Activated CD8-positive, alpha-beta T cell treated with anti-CD3 and anti-CD28 coated beads for 36 hours (primary cell): ENCODE measurements at regions not wholly inside any gene's neighbourhood (a gene's known extent, or its start where the extent isn't known, plus 50 kb on each side); places are given as distances from the start of the nearest gene placed in this dataset.

Source experiments
- ATAC-seq: fragments of 200-7000 bp; cut with Tn5 transposase; one replicate; pipeline ENCODE4 v1.10.0; 2021; ENCODE audit warnings: mild to moderate bottlenecking, moderate library complexity
- CTCF ChIA-PET: fragments of 350-600 bp; sonication (Branson Sonifier 250); formaldehyde crosslinking; loops from one replicate; lab custom pipeline; 2021; ENCODE audit warnings: antibody characterized with exemption; lab: Charles Lee
- POLR2A ChIA-PET: fragments of 350-600 bp; sonication (Branson Sonifier 250); formaldehyde crosslinking; loops from one replicate; lab custom pipeline; 2021; ENCODE audit warnings: antibody characterized with exemption; lab: Charles Lee
- DNase-seq: peaks from one replicate; pipeline ENCODE4 v3.0.0-alpha.2; 2020
- H3K27ac Mint-ChIP-seq: one replicate; pipeline ENCODE4 v1.8.0; 2021; ENCODE audit warnings: mild to moderate bottlenecking, mixed read lengths
- H3K27me3 Mint-ChIP-seq: one replicate; pipeline ENCODE4 v1.8.0; 2021; ENCODE audit warnings: mixed read lengths
- H3K36me3 Mint-ChIP-seq: one replicate; pipeline ENCODE4 v1.8.0; 2021; ENCODE audit warnings: low read depth, mixed read lengths
- H3K4me1 Mint-ChIP-seq: one replicate; pipeline ENCODE4 v1.8.0; 2021; ENCODE audit warnings: low read depth, mixed read lengths
- H3K4me3 Mint-ChIP-seq: one replicate; pipeline ENCODE4 v1.8.0; 2021; ENCODE audit warnings: mild to moderate bottlenecking, moderate library complexity, mixed read lengths
- H3K9me3 Mint-ChIP-seq: one replicate; pipeline ENCODE4 v1.8.0; 2021; ENCODE audit warnings: mixed read lengths
- CTCF ChIP-seq: fragments of 200-600 bp; IDR thresholded peaks from one replicate; pipeline ENCODE4 v1.8.0; 2022; ENCODE audit warnings: antibody characterized with exemption, mild to moderate bottlenecking
- intact Hi-C: fragments of 100-400 bp; cut with micrococcal nuclease; formaldehyde crosslinking; loops from one replicate; pipeline ENCODE4 v1.10.0; 2022

DNA sequence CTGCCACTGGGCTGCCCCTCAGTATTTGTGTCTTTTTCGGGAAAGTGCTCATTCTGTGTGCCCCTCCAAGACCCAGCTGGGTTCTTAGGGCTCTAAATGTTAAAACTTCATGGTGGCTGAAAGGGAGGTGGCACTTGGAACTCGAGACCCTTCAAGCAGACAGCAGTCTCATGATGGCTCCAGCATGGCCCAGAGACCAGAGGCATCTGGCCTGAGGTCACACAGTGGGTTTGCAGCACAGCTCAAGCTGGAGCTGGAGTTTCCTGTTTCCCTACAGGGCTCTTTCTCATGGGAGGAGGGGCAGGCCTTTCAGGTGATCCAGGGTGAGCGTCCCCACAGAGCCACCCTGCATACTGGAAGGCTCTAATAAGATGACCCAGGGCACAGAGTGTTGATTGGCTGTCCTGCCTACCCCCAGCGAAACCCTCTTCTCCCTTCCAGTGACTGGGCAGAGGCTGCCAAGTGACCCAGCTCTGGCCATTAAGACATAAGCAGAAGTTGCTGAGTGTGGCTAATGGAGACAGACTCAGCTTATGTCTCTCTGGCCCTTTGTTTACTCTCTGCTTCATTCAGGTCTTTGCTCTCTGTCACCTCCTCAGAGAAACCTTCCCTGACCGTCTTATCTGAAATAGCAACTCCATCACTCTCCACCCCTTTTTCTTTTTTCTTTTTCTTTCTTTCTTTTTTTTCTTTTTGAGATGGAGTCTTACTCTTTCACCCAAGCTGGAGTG, 166.6 kb upstream of the SMAD3 start:
- intact Hi-C loops, result no loop called here
- CTCF ChIA-PET, result interaction anchor here (0.8 to 1.6 kb wide), 2 partner anchors 10 to 35 kb away, joined by 3 to 5 read pairs; no protein-coding TSS in a partner anchor
- no peak for TF ChIP-seq CTCF
- Mint-ChIP-seq H3K36me3 (no peaks in the 10 kb centered on the region), H3K4me1 (peaks cover 1% of the 10 kb centered on the region), H3K27ac (no peak overlapping the region), H3K27me3 (peaks cover under 1% of the 10 kb centered on the region), H3K9me3 (no peaks in the 10 kb centered on the region), H3K4me3 (no peak overlapping the region)
- no peak for DNase-seq
- POLR2A ChIA-PET, result interaction anchor here (0.7 kb wide), 1 partner anchor 85 kb away, joined by 3 read pairs; no protein-coding TSS in a partner anchor
- no peak for ATAC-seq

- intact Hi-C loops, result no loop called here
- H3K27ac Mint-ChIP-seq, result no peak overlapping the region
Observed at GRCh38 chr15:66899555-66900350, 165.6 kb upstream of the SMAD3 start.

DNA sequence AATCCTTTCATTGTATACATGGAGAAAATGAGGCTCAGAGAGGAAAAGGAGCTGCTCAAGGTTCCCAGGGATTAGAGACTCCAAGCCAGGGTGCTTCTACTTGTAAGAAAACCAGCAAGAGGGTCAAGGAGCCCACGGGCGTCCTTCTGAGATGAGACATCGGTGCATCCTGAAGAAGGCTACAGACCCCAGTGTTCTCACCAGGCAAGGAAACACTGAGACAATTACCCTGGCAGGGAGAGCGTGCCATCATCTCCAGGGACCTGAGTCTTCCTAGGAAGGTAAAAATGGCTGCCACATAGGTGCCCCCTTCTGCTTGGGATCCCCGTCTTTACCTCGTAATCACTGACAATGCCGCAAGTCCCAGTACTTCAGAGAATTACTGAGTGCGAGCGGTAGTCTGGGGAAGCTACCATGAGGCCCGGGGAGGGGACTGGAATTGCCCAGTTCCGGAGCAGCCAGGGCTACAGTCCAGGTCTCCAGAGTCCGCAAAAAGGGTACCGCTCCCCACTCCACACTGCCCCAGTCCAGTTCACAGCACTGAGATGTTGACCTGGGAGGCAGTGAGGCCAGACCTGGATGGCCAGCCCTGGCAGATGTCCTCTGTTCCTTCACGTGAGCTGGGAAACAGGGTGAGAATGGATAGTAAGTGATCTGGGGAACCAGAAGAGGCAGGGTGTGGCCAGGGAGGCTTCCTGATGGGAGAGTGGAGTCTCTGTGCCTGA, 164.7 kb upstream of the SMAD3 start:
- Mint-ChIP-seq H3K36me3 (no peaks in the 10 kb centered on the region), H3K27me3 (peaks cover 2% of the 10 kb centered on the region), H3K9me3 (no peaks in the 10 kb centered on the region), H3K4me1 (peaks cover 2% of the 10 kb centered on the region), H3K4me3 (no peak overlapping the region), H3K27ac (no peak overlapping the region)
- CTCF ChIA-PET, result interaction anchor here (0.9 to 1.7 kb wide), 3 partner anchors 11 to 49 kb away, joined by 3 to 5 read pairs (median 4); no protein-coding TSS in a partner anchor
- DNase-seq (no peak), ATAC-seq (no peak)
- no peak for TF ChIP-seq CTCF
- intact Hi-C loops, result no loop called here
- POLR2A ChIA-PET, result no interaction called here

More at GRCh38 chr15:66899555-66900350, 165.6 kb upstream of the SMAD3 start:
- ChIA-PET CTCF (interaction anchor here (0.8 to 1.7 kb wide), 4 partner anchors 9 to 48 kb away, joined by 3 to 5 read pairs (median 4); no protein-coding TSS in a partner anchor), POLR2A (no interaction called here)
- H3K36me3 Mint-ChIP-seq, result no peaks in the 10 kb centered on the region
- H3K4me1 Mint-ChIP-seq, result peaks cover 2% of the 10 kb centered on the region
- H3K4me3 Mint-ChIP-seq, result no peak overlapping the region
- DNase-seq, result no peak
- H3K27me3 Mint-ChIP-seq, result peaks cover 2% of the 10 kb centered on the region
- no peak for TF ChIP-seq CTCF
- H3K9me3 Mint-ChIP-seq, result no peaks in the 10 kb centered on the region
- no peak for ATAC-seq

GRCh38 chr15:66901336-66902100, 163.9 kb upstream of the SMAD3 start:
- POLR2A ChIA-PET, result no interaction called here
- H3K9me3 Mint-ChIP-seq, result peaks cover 2% of the 10 kb centered on the region
- H3K4me3 Mint-ChIP-seq, result no peak overlapping the region
- H3K36me3 Mint-ChIP-seq, result no peaks in the 10 kb centered on the region
- CTCF ChIA-PET, result interaction anchor here (0.6 to 2.1 kb wide), 4 partner anchors 10 to 41 kb away, joined by 3 to 6 read pairs (median 3); no protein-coding TSS in a partner anchor
- DNase-seq (no peak), ATAC-seq (no peak)
- H3K27me3 Mint-ChIP-seq, result peaks cover 2% of the 10 kb centered on the region
- no peak for TF ChIP-seq CTCF
- intact Hi-C loops, result no loop called here
- H3K4me1 Mint-ChIP-seq, result peaks cover 2% of the 10 kb centered on the region
- H3K27ac Mint-ChIP-seq, result no peak overlapping the region
